ENCODE measurements at regions not wholly inside any gene's neighbourhood (a gene's known extent, or its start where the extent isn't known, plus 50 kb on each side); places are given as distances from the start of the nearest gene placed in this dataset.

DNA sequence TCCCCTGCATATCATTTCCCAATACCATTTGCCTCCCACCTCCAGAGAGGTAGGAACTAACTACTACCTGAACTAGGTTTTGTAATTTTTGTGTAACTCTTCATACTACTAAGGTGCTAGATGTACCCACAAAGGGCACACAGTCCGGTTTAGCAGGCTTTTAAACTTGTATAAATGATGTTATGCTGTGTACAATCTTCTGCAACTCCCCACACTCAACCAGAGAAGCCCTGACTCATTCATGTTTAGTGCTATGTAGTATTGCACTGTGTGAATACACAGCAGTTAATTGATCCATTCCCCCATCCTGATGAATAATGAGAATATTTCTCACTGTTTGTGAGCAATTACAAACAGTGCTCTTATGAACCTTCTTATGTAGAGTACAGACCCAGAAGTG lies 285.6 kb downstream of the SMAD2 start:
- no peak for TF ChIP-seq CTCF (IDR thresholded peaks at IDR 0.05; ENCODE audit: low read depth, low read length)
- TF ChIP-seq, protein P1, sequence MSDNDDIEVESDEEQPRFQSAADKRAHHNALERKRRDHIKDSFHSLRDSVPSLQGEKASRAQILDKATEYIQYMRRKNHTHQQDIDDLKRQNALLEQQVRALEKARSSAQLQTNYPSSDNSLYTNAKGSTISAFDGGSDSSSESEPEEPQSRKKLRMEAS (IDR thresholded peaks at IDR 0.05; ENCODE audit: low read depth, low read length): no peak
- no peak for TF ChIP-seq POLR2A (IDR thresholded peaks at IDR 0.05; ENCODE audit: extremely low read depth, insufficient read length)
